ENCODE measurements at regions not wholly inside any gene's neighbourhood (a gene's known extent, or its start where the extent isn't known, plus 50 kb on each side); places are given as distances from the start of the nearest gene placed in this dataset.

DNA sequence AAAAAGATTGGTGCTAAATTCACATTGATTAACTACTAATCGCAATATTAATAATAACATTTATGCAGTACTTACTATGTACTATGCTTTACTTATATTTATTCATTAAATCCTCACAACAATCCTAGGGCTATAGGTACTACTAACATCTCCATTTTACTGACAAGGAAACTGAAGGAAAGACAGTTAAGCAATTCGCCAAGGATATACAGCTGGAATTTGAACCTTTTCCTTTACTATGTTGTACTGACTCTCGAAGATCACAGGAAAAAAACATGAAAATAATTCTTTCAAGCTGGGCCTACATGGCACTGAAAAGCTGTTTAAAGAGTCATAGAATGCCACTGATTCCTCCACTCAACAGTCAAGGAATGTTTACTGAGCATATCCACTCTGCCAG is 185.4 kb downstream of the IPMK start:
- DNase-seq (ENCODE audit: unreplicated experiment), result no peak
- POLR2A ChIA-PET, result interaction anchor here (0.6 kb wide), 1 partner anchor 33 kb away, joined by 3 read pairs; no protein-coding TSS in a partner anchor
- H3K9me3 Mint-ChIP-seq (ENCODE audit: unreplicated experiment), result no peaks in the 10 kb centered on the region

DNA sequence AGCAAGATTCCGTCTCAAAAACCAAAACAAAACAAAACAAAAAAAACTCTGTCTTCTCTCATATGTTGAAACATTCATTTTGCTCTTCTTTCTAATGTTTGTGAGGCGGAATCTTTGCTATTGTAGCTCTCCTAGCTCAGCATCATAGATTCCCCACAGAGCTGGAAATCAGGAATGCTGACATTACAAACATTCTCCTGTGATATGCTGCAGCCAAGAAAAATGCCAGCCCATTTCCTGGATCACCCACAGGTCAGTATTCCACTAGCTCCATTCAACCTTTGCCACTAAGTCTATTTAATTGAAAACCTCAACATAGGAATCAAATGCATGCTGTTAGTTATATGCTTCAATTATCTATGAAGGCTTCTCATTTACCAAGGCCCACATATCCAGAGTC is 186.3 kb downstream of the IPMK start:
- Mint-ChIP-seq H3K36me3 (ENCODE audit: insufficient read depth, unreplicated experiment) (no peaks in the 10 kb centered on the region), H3K9me3 (ENCODE audit: unreplicated experiment) (no peaks in the 10 kb centered on the region), H3K4me1 (ENCODE audit: insufficient read depth, unreplicated experiment) (no peaks in the 10 kb centered on the region), H3K27me3 (ENCODE audit: insufficient read depth, unreplicated experiment) (no peaks in the 10 kb centered on the region), H3K4me3 (ENCODE audit: unreplicated experiment) (no peak overlapping the region), H3K27ac (ENCODE audit: low read depth, unreplicated experiment) (no peak overlapping the region)
- TF ChIP-seq, protein P1, sequence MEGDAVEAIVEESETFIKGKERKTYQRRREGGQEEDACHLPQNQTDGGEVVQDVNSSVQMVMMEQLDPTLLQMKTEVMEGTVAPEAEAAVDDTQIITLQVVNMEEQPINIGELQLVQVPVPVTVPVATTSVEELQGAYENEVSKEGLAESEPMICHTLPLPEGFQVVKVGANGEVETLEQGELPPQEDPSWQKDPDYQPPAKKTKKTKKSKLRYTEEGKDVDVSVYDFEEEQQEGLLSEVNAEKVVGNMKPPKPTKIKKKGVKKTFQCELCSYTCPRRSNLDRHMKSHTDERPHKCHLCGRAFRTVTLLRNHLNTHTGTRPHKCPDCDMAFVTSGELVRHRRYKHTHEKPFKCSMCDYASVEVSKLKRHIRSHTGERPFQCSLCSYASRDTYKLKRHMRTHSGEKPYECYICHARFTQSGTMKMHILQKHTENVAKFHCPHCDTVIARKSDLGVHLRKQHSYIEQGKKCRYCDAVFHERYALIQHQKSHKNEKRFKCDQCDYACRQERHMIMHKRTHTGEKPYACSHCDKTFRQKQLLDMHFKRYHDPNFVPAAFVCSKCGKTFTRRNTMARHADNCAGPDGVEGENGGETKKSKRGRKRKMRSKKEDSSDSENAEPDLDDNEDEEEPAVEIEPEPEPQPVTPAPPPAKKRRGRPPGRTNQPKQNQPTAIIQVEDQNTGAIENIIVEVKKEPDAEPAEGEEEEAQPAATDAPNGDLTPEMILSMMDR (IDR thresholded peaks at IDR 0.05; ENCODE audit: unreplicated experiment), result no peak
- CTCF ChIA-PET, result interaction anchor here (0.7 to 3.2 kb wide), 4 partner anchors 16 to 739 kb away, joined by 3 to 14 read pairs (median 4); no protein-coding TSS in a partner anchor
- BruUV-seq (replicated peaks), result no TSS peak
- intact Hi-C loops (cut with micrococcal nuclease), result no loop called here
- POLR2A ChIA-PET, result no interaction called here
- no peak for DNase-seq (ENCODE audit: unreplicated experiment)

More for the DNA sequence above, 185.4 kb downstream of the IPMK start:
- Mint-ChIP-seq H3K4me1 (ENCODE audit: insufficient read depth, unreplicated experiment) (no peaks in the 10 kb centered on the region), H3K36me3 (ENCODE audit: insufficient read depth, unreplicated experiment) (no peaks in the 10 kb centered on the region), H3K4me3 (ENCODE audit: unreplicated experiment) (no peak overlapping the region), H3K27ac (ENCODE audit: low read depth, unreplicated experiment) (no peak overlapping the region), H3K27me3 (ENCODE audit: insufficient read depth, unreplicated experiment) (no peaks in the 10 kb centered on the region)
- TF ChIP-seq, protein P1 (IDR thresholded peaks at IDR 0.05; ENCODE audit: unreplicated experiment), result no peak
- intact Hi-C loops (cut with micrococcal nuclease), result no loop called here
- no TSS peak for BruUV-seq (replicated peaks)
- CTCF ChIA-PET, result interaction anchor here (0.5 to 3.2 kb wide), 5 partner anchors 18 to 740 kb away, joined by 3 to 14 read pairs (median 3); no protein-coding TSS in a partner anchor

GRCh38 chr10:58079461-58079860 is 188.2 kb downstream of the IPMK start:
- no TSS peak for BruUV-seq (replicated peaks)
- no peak overlapping the region for H3K4me3 Mint-ChIP-seq (ENCODE audit: unreplicated experiment)
- DNase-seq (ENCODE audit: unreplicated experiment), result no peak
- TF ChIP-seq, protein P1 (IDR thresholded peaks at IDR 0.05; ENCODE audit: unreplicated experiment), result no peak
- CTCF ChIA-PET, result no interaction called here
- H3K27me3 Mint-ChIP-seq (ENCODE audit: insufficient read depth, unreplicated experiment), result no peaks in the 10 kb centered on the region
- intact Hi-C loops (cut with micrococcal nuclease), result no loop called here
- H3K36me3 Mint-ChIP-seq (ENCODE audit: insufficient read depth, unreplicated experiment), result no peaks in the 10 kb centered on the region
- no peak overlapping the region for H3K27ac Mint-ChIP-seq (ENCODE audit: low read depth, unreplicated experiment)
- no peaks in the 10 kb centered on the region for H3K4me1 Mint-ChIP-seq (ENCODE audit: insufficient read depth, unreplicated experiment)
- H3K9me3 Mint-ChIP-seq (ENCODE audit: unreplicated experiment), result no peaks in the 10 kb centered on the region
- POLR2A ChIA-PET, result no interaction called here

- H3K27me3 Mint-ChIP-seq (ENCODE audit: insufficient read depth, unreplicated experiment), result no peaks in the 10 kb centered on the region
- DNase-seq (ENCODE audit: unreplicated experiment), result no peak
- POLR2A ChIA-PET, result interaction anchor here (0.6 to 0.8 kb wide), 3 partner anchors 12 to 873 kb away, joined by 3 to 5 read pairs (median 3); no protein-coding TSS in a partner anchor
Measured at GRCh38 chr10:58072634-58073033, 195.1 kb downstream of the IPMK start.

More at GRCh38 chr10:58072634-58073033, 195.1 kb downstream of the IPMK start:
- Mint-ChIP-seq H3K4me1 (ENCODE audit: insufficient read depth, unreplicated experiment) (no peaks in the 10 kb centered on the region), H3K27ac (ENCODE audit: low read depth, unreplicated experiment) (no peak overlapping the region), H3K4me3 (ENCODE audit: unreplicated experiment) (no peak overlapping the region), H3K36me3 (ENCODE audit: insufficient read depth, unreplicated experiment) (no peaks in the 10 kb centered on the region), H3K9me3 (ENCODE audit: unreplicated experiment) (no peaks in the 10 kb centered on the region)
- BruUV-seq (replicated peaks), result no TSS peak
- CTCF ChIA-PET, result interaction anchor here (0.7 to 1.2 kb wide), 3 partner anchors 23 to 493 kb away, joined by 3 read pairs; no protein-coding TSS in a partner anchor
- TF ChIP-seq, protein P1 (IDR thresholded peaks at IDR 0.05; ENCODE audit: unreplicated experiment), result no peak
- intact Hi-C loops (cut with micrococcal nuclease), result no loop called here

Measured in MCF 10A (cell line).